Colon (tissue), 2 donors: ENCODE measurements at regions not wholly inside any gene's neighbourhood (a gene's known extent, or its start where the extent isn't known, plus 50 kb on each side); places are given as distances from the start of the nearest gene placed in this dataset.
"Not testable (repeated sequence)": the region's sequence is repeated elsewhere in the genome, so short reads cannot be mapped to it uniquely, and the experiment has no call there.

Source experiments
- FAIRE-seq: peaks from 2 replicates; lab custom pipeline; 2012; peaks lifted over from hg19 to GRCh38; lab: Jason Lieb, UNC
- donor health status: control.
- donor health status: control.

- FAIRE-seq = no peak
Observed at GRCh38 chr1:189669846-189670245, 807.8 kb downstream of the BRINP3 start.

- no peak for FAIRE-seq
Observed at GRCh38 chr1:189673217-189673616, 804.4 kb downstream of the BRINP3 start.

- no peak for FAIRE-seq
Observed at GRCh38 chr1:189675712-189676244, 801.9 kb downstream of the BRINP3 start.

GRCh38 chr1:189678779-189679178 lies 798.9 kb downstream of the BRINP3 start:
- no peak for FAIRE-seq

GRCh38 chr1:189681252-189681919 lies 796.3 kb downstream of the BRINP3 start:
- no peak for FAIRE-seq

GRCh38 chr1:189682591-189682990 lies 795.1 kb downstream of the BRINP3 start:
- no peak for FAIRE-seq

GRCh38 chr1:189686288-189686687 lies 791.4 kb downstream of the BRINP3 start:
- no peak for FAIRE-seq

GRCh38 chr1:189693140-189693539 lies 784.5 kb downstream of the BRINP3 start:
- FAIRE-seq = no peak

- FAIRE-seq = no peak
Observed at GRCh38 chr1:189696297-189696696, 781.4 kb downstream of the BRINP3 start.

GRCh38 chr1:189697113-189697512 lies 780.6 kb downstream of the BRINP3 start:
- FAIRE-seq = no peak

GRCh38 chr1:189701606-189702005 lies 776.1 kb downstream of the BRINP3 start:
- no peak for FAIRE-seq

- FAIRE-seq = no peak
Observed at GRCh38 chr1:189706594-189706993, 771.1 kb downstream of the BRINP3 start.

- FAIRE-seq = no peak
Observed at GRCh38 chr1:189708674-189709073, 769.0 kb downstream of the BRINP3 start.

- FAIRE-seq = not testable (repeated sequence)
Observed at GRCh38 chr1:189718147-189718795, 759.4 kb downstream of the BRINP3 start.

GRCh38 chr1:189726806-189727205 lies 750.9 kb downstream of the BRINP3 start:
- FAIRE-seq = no peak

- FAIRE-seq = peak; percentile 21
Observed at GRCh38 chr1:189751311-189751710, 726.4 kb downstream of the BRINP3 start.

- FAIRE-seq = no peak
Observed at GRCh38 chr1:189752461-189752995, 725.1 kb downstream of the BRINP3 start.

GRCh38 chr1:189755100-189755499 lies 722.6 kb downstream of the BRINP3 start:
- FAIRE-seq = not testable (repeated sequence)

GRCh38 chr1:189764391-189765320 lies 713.0 kb downstream of the BRINP3 start:
- FAIRE-seq = no peak

- no peak for FAIRE-seq
Observed at GRCh38 chr1:189769448-189769847, 708.2 kb downstream of the BRINP3 start.

- no peak for FAIRE-seq
Observed at GRCh38 chr1:189774721-189775287, 702.9 kb downstream of the BRINP3 start.

GRCh38 chr1:189775343-189775742 lies 702.3 kb downstream of the BRINP3 start:
- no peak for FAIRE-seq
